Sigmoid colon (tissue), 6 donors: ENCODE measurements at regions not wholly inside any gene's neighbourhood (a gene's known extent, or its start where the extent isn't known, plus 50 kb on each side); places are given as distances from the start of the nearest gene placed in this dataset.
"Not testable (repeated sequence)": the region's sequence is repeated elsewhere in the genome, so short reads cannot be mapped to it uniquely, and the experiment has no call there.

ENCODE experiments used
- DNase-seq: peaks from one replicate; pipeline ENCODE4 v3.0.0-alpha.2; 2019
- H3K27ac ChIP-seq, 4 donors: fragments of 200-600 bp; sonication (generic); one replicate each; pipeline ENCODE4 v1.5.1; 2016 to 2019; ENCODE audit warnings: mild to moderate bottlenecking in 1 of 4
- H3K27me3 ChIP-seq, 3 donors: fragments of 200-600 bp; sonication (generic); one replicate each; pipeline ENCODE4 v1.5.1; 2019; ENCODE audit warnings: mild to moderate bottlenecking in 1 of 3
- H3K36me3 ChIP-seq, 4 donors: fragments of 200-600 bp; sonication (generic); one replicate each; pipeline ENCODE4 v1.5.1; 2016 to 2019
- H3K4me1 ChIP-seq, 4 donors: fragments of 200-600 bp; sonication (generic); one replicate each; pipeline ENCODE4 v1.5.1; 2017 to 2019
- H3K4me3 ChIP-seq, 4 donors: fragments of 200-600 bp; sonication (generic); one replicate each; pipeline ENCODE4 v1.5.1; 2017 to 2019; ENCODE audit warnings: mild to moderate bottlenecking in 2 of 4, moderate library complexity in 1 of 4
- H3K9me3 ChIP-seq, 4 donors: fragments of 200-600 bp in 3 of 4; sonication (generic) in 3 of 4; one replicate each; pipeline versions ENCODE4 v1.5.1 to v1.6.1; 2013 to 2019
- EP300 ChIP-seq, 4 donors: sonication (generic); formaldehyde crosslinking; IDR thresholded peaks; one replicate each; pipeline ENCODE4 v1.6.1; 2017; ENCODE audit warnings: antibody characterized with exemption in 4 of 4
- POLR2A ChIP-seq, 2 donors: fragments of 450-650 bp; IDR thresholded peaks; one replicate each; pipeline ENCODE4 v1.6.1; 2016; ENCODE audit warnings: antibody characterized with exemption in 2 of 2, mild to moderate bottlenecking in 2 of 2, moderate library complexity in 2 of 2
- POLR2AphosphoS5 ChIP-seq, 4 donors: sonication (generic); formaldehyde crosslinking; IDR thresholded peaks; one replicate each; pipeline ENCODE4 v1.6.1; 2017; ENCODE audit warnings: antibody characterized with exemption in 4 of 4
- WGBS, 2 donors: extraction: QIAGEN DNeasy Blood & Tissue Kit; methylation state at CpG; one replicate each; pipeline ENCODE4 v1.1.7; 2013; 5-methylcytosine and 5-hydroxymethylcytosine counted together
- intact Hi-C: fragments of 100-400 bp; cut with DNase I; formaldehyde crosslinking; loops from one replicate; pipeline ENCODE4 v1.15.1; 2023
- TF ChIP-seq, protein P1 (sequence below), 4 experiments: fragments of 450-650 bp in 3 of 4; fragments of 200-600 bp in 1 of 4; IDR thresholded peaks; one replicate each; pipeline ENCODE4 v1.5.1; 2016 to 2019; ENCODE audit warnings: antibody characterized with exemption in 4 of 4, mild to moderate bottlenecking in 3 of 4, moderate library complexity in 2 of 4
- donor health status: healthy with polysubstance abuse.
- donor health status: healthy.

DNA sequence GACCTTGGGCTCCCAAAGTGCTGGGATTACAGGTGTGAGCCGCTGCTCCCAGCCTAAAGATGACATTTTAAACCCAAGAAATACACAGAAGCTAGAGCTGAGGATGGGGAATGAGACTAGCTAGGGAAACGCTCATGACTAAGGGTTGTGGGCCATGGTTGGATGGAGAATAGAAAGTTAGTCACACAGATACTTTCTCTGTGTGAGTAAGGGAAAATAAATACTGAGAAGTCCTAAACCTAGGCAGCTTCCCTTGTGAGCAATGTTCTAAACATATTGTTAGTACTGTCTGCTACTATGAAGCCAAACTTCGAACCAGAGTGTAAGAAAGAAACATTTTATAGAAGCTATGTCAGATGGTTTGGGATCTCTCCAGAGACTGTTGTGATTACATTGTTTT lies 304.8 kb upstream of the STAC start:
- Histone ChIP-seq H3K27me3 (no peaks in the 10 kb centered on the region), H3K27ac (no peak overlapping the region), H3K4me1 (no peaks in the 10 kb centered on the region), H3K36me3 (no peaks in the 10 kb centered on the region), H3K9me3 (no peaks in the 10 kb centered on the region), H3K4me3 (no peak overlapping the region)
- no peak for DNase-seq
- WGBS, 2 donors, result 78 to 83% methylated on average over 3 of the region's 3 CpGs
- intact Hi-C loops, result no loop called here
- TF ChIP-seq POLR2AphosphoS5 (IDR thresholded peaks at IDR 0.05), result no peak

DNA sequence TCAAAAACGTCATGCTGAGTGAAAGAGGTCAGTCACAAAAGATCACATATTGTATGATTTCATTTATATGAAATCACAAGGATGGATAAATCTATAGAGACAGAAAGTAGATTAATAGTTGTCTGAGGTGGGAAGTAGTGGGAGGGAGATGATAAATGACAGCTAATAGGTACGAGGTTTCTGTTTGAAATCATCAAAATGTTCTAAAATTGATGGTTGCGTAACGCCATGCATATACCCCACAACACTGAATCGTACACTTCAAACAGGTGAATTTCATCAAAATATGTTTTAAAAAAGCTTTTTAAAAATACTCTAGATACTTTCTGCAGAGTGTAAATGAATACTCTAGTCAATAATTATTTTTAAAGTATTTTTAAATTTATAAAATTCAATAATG lies 303.0 kb upstream of the STAC start:
- no peaks in the 10 kb centered on the region for H3K36me3 ChIP-seq
- DNase-seq, result no peak
- no peaks in the 10 kb centered on the region for H3K27me3 ChIP-seq
- H3K4me3 ChIP-seq, result no peak overlapping the region
- no peaks in the 10 kb centered on the region for H3K4me1 ChIP-seq
- TF ChIP-seq POLR2A (IDR thresholded peaks at IDR 0.05), result no peak
- no peak for TF ChIP-seq POLR2AphosphoS5 (IDR thresholded peaks at IDR 0.05)
- TF ChIP-seq EP300 (IDR thresholded peaks at IDR 0.05), result no peak
- TF ChIP-seq, protein P1, sequence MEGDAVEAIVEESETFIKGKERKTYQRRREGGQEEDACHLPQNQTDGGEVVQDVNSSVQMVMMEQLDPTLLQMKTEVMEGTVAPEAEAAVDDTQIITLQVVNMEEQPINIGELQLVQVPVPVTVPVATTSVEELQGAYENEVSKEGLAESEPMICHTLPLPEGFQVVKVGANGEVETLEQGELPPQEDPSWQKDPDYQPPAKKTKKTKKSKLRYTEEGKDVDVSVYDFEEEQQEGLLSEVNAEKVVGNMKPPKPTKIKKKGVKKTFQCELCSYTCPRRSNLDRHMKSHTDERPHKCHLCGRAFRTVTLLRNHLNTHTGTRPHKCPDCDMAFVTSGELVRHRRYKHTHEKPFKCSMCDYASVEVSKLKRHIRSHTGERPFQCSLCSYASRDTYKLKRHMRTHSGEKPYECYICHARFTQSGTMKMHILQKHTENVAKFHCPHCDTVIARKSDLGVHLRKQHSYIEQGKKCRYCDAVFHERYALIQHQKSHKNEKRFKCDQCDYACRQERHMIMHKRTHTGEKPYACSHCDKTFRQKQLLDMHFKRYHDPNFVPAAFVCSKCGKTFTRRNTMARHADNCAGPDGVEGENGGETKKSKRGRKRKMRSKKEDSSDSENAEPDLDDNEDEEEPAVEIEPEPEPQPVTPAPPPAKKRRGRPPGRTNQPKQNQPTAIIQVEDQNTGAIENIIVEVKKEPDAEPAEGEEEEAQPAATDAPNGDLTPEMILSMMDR (IDR thresholded peaks at IDR 0.05), result no peak
- no peak overlapping the region for H3K27ac ChIP-seq
- intact Hi-C loops, result no loop called here
- WGBS, 2 donors, result 71 to 84% methylated on average over 5 of the region's 5 CpGs
- peaks cover 0 to 2% (median 0%) of the 10 kb centered on the region in 4 donors for H3K9me3 ChIP-seq

DNA sequence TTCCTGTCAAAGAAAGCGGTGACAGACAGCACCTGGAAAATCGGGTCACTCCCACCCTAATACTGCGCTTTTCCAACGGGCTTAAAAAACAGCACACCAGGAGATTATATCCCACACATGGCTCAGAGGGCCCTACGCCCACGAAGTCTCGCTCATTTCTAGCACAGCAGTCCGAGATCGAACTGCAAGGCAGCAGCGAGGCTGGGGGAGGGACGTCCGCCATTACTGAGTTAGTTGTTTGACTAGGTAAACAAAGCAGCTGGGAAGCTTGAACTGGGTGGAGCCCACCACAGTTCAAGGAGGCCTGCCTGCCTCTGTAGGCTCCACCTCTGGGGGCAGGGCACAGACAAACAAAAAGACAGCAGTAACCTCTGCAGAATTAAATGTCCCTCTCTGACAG lies 297.3 kb upstream of the STAC start:
- H3K4me3 ChIP-seq, H3K27ac ChIP-seq, H3K27me3 ChIP-seq, H3K4me1 ChIP-seq, DNase-seq, H3K9me3 ChIP-seq, intact Hi-C loops, H3K36me3 ChIP-seq: not testable (repeated sequence)
- WGBS, 2 donors, result 86 to 94% methylated on average over 12 of the region's 12 CpGs

DNA sequence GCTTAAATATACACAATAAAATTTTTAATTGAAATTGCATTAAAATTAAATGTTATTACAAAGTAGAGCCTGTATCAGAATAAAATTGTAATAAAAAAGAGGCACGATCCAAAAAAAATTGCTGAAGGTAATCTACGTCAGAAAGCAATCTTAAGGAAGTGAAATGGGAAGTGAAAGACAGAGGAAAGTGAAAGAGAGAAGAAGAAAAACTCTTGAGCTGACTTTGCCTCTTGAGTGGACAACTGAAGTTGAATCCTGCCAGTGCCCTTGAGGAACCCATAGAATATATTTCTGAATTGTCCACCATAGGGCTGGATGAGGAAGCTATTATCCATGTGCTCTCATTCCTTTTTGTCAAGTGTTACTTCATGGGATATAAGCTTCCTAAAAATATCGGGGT lies 285.1 kb upstream of the STAC start:
- DNase-seq, result no peak
- TF ChIP-seq POLR2AphosphoS5 (IDR thresholded peaks at IDR 0.05), result no peak
- no peak for TF ChIP-seq EP300 (IDR thresholded peaks at IDR 0.05)
- TF ChIP-seq, protein P1 (IDR thresholded peaks at IDR 0.05), result no peak
- TF ChIP-seq POLR2A (IDR thresholded peaks at IDR 0.05), result no peak
- Histone ChIP-seq H3K36me3 (no peaks in the 10 kb centered on the region), H3K4me3 (no peak overlapping the region), H3K27me3 (no peaks in the 10 kb centered on the region), H3K27ac (no peak overlapping the region), H3K4me1 (no peaks in the 10 kb centered on the region), H3K9me3 (no peaks in the 10 kb centered on the region)
- intact Hi-C loops, result no loop called here
- 73 to 88% methylated on average over 3 of the region's 3 CpGs for WGBS, 2 donors

DNA sequence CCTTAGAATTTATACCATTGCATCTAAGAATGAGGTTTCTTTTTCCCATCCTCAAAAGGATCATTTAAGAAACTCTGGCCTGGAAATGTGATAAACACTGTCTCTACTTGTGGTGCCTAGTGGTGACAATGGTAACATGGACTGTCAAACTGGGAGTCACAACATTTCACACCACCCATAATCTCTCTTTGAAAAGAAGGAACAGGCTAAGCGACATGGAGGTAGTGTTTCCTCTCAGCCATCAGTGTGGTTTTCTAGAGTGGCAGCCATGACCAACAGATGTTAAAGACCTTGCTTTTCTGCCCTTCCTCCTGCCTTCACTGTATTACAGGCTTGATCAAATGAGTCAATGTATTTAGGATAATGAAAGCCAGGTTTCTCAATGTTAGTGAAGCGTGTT lies 283.1 kb upstream of the STAC start:
- H3K4me3 ChIP-seq, result no peak overlapping the region
- H3K36me3 ChIP-seq, result no peaks in the 10 kb centered on the region
- 79 to 82% methylated on average over 2 of the region's 2 CpGs for WGBS, 2 donors
- H3K9me3 ChIP-seq, result peaks cover 0 to 2% (median 0%) of the 10 kb centered on the region in 4 donors
- no peak for DNase-seq
- H3K27me3 ChIP-seq, result no peaks in the 10 kb centered on the region
- H3K27ac ChIP-seq, result no peak overlapping the region
- no peaks in the 10 kb centered on the region for H3K4me1 ChIP-seq
- intact Hi-C loops, result no loop called here
- TF ChIP-seq, protein P1 (IDR thresholded peaks at IDR 0.05), result no peak

DNA sequence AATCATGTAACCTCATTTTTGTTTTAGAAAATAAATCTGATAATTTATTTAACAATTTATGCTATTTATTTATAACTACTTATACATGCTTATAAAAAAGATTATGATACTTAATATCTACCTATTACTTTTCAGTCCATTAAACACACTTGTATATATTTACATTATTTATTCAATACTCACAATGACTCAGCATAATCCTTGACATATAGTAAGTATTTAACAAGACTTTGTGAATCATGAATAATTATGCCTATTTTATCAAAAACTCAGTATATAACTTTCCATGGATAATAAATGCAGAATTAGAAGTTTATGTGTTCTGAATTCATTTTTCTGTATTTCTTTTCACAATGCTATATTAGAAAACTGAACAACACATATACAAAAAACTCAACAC lies 266.0 kb upstream of the STAC start:
- H3K36me3 ChIP-seq, result no peaks in the 10 kb centered on the region
- TF ChIP-seq POLR2AphosphoS5 (IDR thresholded peaks at IDR 0.05) (no peak), EP300 (IDR thresholded peaks at IDR 0.05) (no peak)
- TF ChIP-seq, protein P1 (IDR thresholded peaks at IDR 0.05), result no peak
- no peaks in the 10 kb centered on the region for H3K4me1 ChIP-seq
- no peak overlapping the region for H3K27ac ChIP-seq
- no peaks in the 10 kb centered on the region for H3K9me3 ChIP-seq
- intact Hi-C loops, result no loop called here
- H3K4me3 ChIP-seq, result no peak overlapping the region
- no peaks in the 10 kb centered on the region for H3K27me3 ChIP-seq
- DNase-seq, result no peak
